A172 (cell line): ENCODE measurements at regions not wholly inside any gene's neighbourhood (a gene's known extent, or its start where the extent isn't known, plus 50 kb on each side); places are given as distances from the start of the nearest gene placed in this dataset.
"Not testable (repeated sequence)": the region's sequence is repeated elsewhere in the genome, so short reads cannot be mapped to it uniquely, and the experiment has no call there.

Experiments used
- DNase-seq: peaks from one replicate; pipeline ENCODE4 v3.0.0-alpha.2; 2015; ENCODE audit warnings: low spot score

DNA sequence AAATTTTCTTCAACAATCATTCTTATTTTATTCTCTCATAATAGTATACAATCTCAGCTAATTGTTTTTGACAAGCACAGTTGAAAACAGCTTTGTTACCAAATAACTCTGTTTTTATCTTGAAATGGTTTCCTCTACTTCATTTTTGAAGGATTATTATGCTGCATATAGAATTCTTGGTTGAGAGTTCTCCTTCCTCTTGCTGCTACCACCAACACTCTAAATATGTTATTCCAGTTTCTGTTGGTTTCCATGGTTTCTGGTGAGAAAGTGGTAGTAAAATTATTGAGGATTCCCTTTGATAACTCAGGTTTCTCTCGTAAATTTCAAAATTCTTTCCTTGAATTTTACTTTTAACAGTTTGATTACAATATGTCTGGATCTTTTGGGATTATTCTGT, 1725.9 kb downstream of the PCDH9 start:
- no peak for DNase-seq

DNA sequence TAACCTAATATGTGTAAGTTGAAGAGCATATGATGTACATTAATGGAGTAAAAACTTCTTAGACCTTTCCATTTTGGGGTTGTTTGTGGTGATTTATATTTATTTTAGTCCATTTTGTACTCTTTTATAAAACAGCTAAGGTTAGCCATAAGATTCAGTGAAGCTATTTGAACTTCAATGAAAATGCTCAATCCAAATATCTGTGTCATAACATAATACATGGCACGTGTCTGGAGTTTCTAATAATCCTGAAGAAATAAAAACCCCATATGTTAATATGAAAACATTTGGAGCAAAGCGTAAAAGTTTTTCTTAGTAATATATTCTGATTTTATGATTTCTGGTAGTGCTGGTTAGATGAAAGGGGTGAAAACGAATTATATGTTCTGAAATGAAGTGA, 1729.7 kb downstream of the PCDH9 start:
- DNase-seq, result no peak

DNA sequence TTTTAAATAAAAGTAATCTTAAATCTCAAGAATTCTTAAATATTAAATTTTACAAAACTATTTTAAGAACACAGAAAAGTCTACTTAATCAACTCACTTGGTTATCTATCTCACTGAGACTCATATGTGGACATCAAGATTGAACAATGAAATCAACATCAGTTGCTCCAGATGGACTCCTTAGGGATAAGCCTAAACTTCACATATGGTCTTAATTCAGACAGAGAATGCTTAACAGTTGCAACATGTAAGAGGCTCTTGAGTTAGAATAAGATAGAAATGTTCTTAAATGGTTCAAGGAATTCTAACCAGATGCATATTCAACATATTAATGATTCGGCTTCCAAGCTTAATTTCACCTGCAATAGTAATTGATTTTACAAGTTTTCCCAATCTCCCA, 1730.9 kb downstream of the PCDH9 start:
- DNase-seq, result no peak

DNA sequence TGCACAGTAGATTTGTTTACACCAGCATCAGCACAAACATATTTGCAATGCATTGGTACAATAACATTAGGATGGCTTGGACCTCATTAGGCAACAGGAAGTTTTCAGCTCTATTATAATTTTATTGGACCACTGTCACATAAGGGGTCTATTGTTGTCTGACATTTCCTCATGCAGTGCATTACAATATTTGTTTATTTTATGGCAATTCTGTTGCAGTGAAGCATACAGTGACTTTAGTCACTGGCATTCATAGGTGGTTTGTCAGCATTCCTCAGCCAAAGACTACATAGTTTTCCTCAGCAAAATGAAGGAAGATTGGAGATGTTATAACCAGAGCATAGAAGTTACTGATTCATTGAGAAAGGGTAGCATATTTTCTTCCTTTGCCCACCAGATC, 1732.9 kb downstream of the PCDH9 start:
- DNase-seq, result peak; percentile 52

DNA sequence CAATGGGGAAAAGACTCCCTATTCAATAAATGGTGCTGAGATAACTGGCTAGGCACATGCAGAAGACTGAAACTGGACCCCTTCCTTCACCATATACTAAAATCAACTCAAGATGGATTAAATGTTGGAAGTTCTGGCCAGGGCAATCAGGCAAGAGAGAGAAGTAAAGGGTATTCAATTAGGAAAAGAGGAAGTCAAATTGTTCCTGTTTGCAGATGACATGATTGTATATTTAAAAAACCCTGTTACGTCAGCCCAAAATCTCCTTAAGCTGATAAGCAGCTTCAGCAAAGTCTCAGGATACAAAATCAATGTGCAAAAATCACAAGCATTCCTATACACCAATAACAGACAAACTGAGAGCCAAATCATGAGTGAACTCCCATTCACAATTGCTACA, 1739.4 kb downstream of the PCDH9 start:
- DNase-seq, result not testable (repeated sequence)

DNA sequence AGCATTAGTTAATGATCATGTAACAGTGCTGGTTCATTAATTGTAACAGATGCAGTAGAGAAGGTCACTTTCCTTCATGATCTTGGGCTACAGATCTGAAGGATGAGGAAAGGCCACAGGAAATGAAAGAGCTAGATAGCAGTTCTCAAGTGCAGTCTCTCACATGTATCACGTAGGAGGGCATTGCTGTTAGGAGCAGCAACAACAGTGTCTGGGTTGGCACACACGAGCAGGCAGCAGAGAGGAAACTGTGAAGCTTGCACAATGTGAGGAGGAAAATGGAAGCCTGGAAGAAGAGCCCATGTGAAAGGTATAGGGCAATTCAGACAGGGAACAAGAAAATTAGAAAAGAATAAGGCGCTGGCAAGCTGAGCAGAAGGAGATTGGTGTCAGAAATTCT, 1741.5 kb downstream of the PCDH9 start:
- DNase-seq, result no peak

DNA sequence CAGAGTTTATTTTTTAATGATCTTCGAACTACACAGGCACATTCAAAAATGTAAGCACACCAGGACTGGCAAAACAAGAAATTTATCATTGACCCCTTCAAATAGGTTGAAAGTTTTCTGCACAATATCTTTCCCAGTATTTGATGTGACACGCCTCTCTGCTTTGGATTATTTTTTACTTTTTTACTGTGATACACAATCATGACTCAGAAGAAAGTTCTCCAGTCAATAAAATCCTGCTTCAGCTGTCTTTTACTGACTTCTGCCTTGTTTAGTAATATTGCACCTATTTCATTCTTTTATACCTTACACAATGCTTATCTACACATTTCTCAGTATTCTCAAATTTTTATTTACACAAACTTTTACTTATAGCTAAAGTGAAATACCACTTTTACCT, 1750.4 kb downstream of the PCDH9 start:
- DNase-seq, result no peak

DNA sequence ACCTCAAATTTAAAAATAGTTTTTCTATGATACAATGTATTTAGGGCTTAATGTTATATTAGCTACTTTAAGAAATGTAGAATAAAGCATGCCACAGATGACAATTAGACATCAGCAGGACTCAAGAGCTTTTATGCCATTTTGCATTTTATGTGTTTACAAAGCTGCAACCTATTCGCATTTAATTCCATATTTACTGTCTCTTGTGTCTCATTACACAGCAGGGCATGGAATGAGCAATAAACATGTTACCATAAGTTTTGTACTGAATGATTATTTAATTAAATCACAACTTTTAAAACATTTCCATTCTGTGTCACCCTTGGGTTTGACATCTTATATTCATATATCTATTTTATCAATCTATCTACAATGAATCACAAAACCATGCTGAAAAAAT, 1756.9 kb downstream of the PCDH9 start:
- DNase-seq, result no peak

DNA sequence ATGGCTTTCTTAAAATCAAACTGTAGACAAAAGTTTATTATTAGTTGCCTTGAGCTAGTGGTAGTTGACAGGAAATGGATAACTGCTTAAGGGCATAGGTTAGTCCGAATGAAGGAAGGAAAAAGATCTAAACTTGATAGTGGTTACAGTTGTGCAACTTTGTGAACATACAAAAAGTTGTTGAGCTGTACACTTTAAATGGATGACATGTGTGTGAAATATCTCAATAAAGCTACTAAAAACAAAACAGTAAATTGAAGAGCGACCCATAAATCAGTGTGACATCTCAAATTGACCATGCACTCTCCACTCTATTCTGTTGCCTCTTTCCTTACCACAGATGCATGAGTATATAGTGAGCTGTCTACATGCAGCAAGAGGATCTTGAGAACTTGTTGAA, 1757.8 kb downstream of the PCDH9 start:
- DNase-seq, result no peak

DNA sequence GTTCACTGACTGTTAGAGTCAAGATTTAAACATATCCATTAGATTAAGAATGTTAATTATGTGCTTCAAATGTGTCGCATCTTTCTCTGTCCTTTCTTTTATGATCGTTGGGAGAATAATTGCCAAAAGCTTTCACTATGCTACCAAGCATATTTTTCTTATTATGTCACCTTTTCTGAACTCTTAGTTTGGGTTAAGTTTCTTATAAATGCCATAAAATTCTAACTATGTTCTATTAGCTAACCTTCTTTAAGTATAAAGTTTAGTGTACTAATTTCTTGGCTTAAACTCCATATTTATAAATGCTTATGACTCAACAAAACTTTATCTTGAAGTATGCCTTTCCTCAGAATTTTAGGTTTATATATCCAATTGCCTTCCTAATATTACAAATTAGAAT, 1759.4 kb downstream of the PCDH9 start:
- no peak for DNase-seq

DNA sequence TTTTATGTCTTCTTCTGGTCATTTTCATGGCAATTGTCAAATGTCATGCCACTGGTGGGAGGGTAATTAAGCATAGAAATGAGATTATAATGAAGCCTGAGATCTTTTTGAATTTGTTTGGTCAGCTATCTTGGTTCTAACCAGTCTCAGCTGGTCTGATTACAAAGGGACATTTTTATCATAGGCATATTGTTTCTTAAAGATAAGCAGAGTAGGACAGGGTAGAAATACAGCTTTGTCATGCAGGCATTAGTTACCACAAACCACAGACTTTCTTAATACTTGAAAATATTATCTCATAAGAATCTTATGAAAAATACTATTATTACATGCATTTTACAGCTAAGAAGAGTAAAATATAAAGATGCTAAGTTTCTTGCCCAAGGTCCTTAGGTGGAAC, 1761.5 kb downstream of the PCDH9 start:
- DNase-seq, result peak; percentile 16

DNA sequence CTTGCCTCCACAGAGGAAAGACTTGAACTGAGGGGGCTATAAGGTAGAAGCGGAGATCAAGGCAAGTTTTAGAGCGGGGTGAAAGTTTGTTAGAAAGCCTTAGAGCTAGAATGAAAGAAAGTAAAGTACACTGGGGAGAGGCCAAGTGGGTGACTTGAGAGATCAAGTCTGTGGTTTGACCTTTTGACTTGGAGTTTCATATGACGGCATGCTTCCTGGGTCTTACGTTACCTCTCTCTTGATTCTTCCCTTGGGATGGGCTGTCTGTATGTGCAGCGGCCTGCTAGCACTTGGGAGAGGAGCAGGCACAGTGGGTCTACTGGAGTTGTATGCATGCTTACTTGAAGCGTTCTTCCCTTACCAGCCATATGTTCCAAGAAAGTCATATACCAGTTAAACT, 1768.5 kb downstream of the PCDH9 start:
- DNase-seq, result peak; percentile 52

DNA sequence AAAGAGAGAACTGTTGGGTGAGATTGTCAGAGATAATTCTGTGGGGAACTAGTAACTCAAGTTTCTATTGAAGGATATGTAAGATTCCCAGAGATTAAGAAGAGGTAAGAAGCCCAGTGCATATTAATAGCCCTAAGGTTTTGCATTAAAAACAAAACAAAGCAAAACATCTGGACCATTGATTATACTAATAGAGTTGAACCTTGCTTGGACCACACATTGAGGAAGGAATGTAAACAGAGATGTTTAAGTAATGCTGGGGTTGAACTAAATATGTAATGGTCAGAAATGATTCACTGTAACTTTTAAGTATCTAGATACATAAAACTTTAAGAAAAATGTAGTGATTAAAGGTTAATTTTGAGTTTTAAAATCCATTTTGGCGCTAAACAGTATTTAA, 1770.0 kb downstream of the PCDH9 start:
- no peak for DNase-seq

DNA sequence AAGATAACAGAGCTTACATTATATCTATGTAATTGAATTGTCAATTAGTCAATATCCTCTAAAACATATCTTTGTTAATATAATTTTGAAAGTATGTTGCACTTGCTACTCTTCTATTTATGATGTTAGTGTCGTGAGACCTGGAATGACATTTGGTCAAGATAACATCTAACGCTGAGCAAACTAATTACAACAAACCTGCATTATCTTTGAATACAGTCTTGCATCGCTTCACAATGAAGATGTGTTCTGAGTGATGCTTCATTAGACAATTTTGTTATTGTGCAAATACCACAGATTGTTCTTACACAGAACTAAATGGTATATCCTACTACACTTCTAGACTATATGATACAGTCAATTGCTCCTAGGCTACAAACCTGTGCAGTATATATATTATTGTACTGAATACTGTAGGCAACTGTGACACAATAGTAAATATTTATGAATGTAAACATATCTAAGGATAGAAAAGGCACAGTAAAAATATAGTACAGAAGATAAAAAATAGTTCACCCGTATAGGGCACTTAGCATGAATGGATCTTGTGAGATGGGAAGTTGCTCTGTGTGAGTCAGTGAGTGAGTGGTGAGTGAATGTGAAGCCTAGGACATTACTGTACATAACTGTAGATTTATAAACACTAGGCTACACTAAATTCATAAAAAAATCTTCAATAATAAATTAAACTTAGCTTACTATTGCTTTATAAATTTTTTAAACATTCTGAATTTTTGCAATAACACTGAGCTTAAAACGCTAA, 1773.8 kb downstream of the PCDH9 start:
- no peak for DNase-seq

DNA sequence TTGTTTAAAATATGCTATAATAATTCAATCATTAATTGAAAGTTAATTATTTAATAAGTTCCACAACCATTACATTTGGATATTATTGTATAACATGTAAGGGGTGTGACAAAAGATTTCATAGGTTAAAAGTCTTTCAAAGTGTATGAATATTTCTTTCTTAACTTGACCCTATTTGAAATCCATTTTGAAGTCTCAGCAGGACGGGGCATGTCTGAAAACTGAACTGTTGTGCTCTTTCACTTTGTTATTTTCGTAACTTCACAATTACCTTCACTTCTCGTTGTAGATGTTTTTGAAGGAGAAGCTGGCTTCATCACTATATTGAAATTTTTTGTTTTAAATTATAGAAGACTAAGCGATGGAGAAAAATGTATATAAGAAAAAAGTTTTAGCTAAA, 1775.7 kb downstream of the PCDH9 start:
- no peak for DNase-seq

DNA sequence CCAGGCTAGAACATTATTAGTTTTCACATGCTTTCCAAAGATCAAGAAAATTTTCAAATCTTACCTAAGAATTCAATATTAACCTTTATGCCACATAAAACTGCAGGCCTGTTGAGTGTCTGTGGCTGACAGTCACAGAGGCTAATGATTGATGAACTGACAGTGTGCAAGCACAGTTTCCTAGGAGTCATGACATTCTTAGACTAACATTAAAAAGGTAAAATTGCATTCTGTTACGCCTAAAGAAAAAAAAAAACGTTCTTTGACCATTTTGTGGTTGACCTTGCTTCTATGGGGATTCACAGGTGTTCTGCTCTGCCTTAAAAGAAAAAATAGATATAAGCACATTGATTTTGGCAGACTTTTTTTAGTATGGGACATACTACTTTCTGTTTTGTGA, 1776.2 kb downstream of the PCDH9 start:
- no peak for DNase-seq

DNA sequence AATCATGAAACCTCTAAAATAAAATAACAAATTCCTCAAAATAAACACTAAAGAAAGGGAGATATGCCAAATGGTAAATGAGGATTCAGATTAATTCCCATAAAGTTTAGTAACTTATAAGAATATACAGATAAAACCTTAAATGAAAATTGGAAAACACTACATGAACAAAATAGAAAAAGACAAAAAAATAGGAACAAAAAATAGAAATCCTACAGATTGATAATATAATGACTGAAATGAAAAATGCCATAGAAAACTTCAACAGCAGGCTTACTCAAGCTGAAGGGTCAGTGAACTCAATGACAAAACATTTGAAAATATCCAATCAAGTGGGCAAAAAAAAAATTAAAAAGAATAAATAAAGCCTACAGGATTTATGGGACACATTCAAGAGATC, 1784.8 kb downstream of the PCDH9 start:
- no peak for DNase-seq

DNA sequence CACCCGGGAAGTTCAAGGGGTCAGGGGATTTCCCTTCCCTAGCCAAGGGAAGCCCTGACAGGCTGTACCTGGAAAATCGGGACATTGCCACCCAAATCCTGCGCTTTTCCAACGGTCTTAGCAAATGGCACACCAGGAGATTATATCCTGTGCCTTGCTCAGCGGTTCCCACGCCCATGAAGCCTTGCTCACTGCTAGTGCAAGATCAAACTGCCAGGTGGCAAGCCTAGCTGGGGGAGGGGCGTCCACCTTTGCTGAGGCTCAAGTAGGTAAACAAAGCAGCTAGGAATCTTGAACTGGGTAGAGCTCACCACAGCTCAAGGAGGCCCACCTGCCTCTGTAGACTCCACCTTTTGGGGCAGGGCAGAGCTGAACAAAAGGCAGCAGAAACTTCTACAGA, 1794.5 kb downstream of the PCDH9 start:
- no peak for DNase-seq

DNA sequence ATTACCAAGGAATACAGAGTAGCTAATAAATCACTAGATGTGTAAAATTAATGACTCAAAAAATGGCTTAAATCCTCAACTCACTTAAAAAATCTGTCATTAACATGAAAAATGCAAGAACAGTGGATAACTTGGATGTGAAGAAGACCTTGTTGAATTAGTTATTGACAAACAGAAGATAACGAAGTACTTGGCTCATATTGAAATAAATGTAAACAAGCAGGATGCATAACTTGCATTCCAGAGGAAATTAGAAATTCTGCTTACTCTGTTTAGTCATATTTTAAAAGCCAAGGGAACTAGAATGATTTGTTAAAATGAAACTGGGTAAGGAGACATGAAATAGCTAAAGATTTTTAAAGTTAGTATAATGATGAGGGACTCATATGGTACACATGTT, 1812.2 kb downstream of the PCDH9 start:
- peak; percentile 10 for DNase-seq

DNA sequence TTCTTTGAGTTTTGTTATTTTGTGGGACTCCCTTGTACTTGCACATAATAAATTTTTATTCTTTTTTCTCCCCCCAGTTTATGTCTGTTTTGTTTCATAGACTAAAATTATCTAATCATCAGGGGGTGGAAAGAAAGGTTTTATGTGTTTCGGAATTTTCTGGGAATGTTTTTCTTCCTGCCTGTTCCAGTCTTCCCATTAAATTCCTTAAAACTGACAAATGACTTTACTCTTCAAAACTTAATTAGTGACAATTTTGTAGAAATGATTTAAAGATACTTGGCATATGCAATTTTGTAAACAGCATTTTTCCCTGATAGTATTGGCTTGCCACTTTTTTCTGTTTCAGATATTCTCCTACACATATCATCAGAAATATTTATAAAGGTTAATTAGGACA, 1813.4 kb downstream of the PCDH9 start:
- DNase-seq, result no peak

DNA sequence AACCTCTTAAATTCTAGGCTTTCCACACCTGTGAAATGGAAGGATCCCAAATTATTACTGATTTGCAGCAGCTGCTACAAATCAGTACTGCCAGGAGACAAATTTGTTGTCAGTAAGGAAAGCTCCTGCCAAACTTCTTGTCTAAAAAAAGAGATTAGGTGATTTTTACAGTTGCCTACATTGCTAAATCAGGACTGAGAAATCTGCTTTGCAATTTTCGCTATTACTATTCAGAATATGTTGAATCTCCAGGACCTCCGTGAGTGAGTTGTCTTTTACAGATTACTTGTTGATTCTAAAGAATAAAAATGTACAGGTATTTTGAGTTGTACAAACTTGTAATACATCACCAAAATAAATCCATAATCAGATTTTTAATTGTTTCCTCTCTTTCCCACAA, 1815.9 kb downstream of the PCDH9 start:
- DNase-seq, result no peak

DNA sequence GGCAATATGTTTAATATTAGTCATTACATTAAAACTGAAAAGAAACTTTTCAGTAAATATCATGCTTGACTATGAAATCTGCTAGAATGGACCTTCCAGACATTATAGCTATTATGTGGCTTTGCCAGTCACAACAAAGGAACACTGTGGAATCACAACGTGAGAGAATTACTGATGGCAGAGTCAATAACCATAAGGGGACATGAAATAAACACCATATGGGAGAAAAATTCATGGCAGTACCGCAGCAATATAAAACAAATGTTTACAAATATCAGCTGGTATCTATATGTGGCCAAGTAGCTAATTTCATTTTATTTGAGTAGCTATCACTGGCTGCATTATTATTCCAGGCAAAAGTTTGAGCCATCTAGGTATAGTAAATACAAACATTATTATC, 1818.6 kb downstream of the PCDH9 start:
- DNase-seq, result no peak

DNA sequence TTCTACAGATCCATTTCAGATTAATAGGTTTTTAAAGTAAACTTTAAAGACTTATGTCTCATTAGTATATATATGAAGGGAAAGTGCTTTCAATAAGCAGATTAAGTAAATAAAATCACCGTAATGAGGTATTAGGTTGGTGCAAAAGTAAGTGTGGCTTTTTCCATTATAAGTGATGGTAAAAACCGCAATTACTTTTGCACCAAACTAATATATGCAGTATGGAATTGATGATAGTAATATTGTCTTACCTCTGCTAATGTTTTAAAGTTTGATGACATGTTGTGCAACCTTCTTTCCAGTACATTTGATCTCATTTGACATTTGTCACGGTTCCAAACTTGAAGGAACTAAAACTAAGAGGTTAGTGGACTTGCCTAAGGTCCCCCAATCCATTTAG, 1819.3 kb downstream of the PCDH9 start:
- DNase-seq, result no peak

DNA sequence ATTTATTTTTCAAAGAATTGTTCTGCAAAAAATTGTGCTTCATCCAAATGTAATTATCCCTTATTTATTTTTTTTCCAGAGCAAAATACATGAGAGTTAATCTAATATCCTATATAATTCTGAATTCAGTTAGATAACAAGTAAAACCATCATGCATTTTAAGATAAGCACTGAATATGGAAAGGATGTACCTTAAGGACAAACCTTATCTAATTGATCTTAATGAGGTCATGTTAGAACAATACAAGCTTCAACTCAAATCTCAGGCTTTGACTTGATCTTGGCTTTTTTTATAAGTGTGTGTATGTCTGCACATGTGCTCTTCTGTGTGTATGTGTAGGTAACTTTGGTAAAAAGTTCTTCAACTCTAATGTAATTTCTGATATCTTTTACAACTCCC, 1828.8 kb downstream of the PCDH9 start:
- DNase-seq, result no peak
